DMS53 treated with DMSO at 0.1 percent for 48 hours (cell line): ENCODE measurements at regions not wholly inside any gene's neighbourhood (a gene's known extent, or its start where the extent isn't known, plus 50 kb on each side); places are given as distances from the start of the nearest gene placed in this dataset.
"Not testable (repeated sequence)": the region's sequence is repeated elsewhere in the genome, so short reads cannot be mapped to it uniquely, and the experiment has no call there.

ENCODE experiments used
- DNase-seq: peaks from one replicate; lab custom pipeline; 2025; ENCODE audit not compliant: unreplicated experiment; lab: John Stamatoyannopoulos, UW

DNA sequence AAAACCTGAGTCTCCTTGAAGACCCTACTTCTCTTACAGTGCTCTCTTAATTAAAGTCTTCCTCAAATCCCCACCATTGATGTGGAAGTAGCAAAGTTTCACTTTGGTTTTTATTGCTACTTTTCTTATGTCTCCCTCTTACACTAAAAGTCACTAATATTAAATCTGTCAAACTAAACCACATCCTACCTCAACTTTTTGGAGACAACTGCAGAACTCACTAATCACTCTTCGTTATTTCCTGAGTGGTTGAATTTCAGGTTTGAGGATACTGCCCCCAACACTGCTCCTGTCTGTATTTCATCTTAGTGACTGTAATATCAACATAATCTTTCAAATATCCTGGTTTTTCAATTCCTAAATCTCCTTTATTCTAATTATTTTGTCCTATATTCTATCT is 213.0 kb upstream of the PDE3A start:
- DNase-seq = no peak

DNA sequence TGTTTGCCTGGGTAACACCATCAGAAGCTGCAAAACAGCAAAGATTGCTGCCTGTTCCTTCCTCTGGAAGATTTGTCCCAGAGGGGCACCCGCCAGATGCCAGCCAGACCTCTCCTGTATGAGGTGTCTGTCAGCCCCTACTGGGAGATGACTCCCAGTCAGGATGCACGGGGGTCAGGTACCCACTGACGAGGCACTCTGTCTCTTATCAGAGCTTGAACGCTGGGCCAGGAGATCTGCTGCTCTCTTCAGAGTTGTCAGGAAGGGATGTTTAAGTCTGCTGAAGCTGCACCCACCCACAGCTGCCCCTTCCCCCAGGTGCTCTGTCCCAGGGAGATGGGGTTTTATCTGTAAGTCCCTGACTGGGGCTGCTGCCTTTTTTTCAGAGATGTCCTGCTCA is 207.4 kb upstream of the PDE3A start:
- not testable (repeated sequence) for DNase-seq

DNA sequence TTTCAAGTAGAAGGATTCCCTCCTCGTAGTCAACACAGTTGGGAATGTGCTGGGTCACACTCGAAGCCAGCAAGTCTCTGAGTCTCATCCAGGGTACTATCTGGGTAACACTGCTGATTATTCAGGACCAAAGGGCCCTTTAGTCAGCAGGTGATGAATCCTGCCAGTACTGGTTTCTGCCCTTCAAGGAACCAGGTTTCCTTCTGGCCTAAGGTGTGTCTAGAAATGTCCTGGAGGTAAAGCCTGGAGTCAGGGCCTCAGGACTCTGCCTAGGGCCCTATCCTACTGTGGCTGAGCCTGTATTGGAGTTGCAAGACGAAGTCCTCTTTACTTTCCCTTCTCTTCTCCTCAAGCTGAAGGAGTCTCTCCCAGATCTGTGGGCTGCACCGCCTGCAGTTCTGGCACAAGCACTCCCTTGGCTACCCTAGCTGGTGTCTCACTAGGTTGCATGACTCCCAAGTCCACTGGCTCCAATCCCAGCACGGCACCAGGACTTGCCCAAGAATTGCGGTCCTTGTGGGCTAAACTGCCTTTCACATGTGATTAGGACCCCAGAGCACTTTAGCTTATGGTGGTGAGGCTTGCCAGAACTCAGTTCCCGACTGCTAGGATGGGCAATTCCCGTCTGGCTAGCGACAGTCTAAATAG is 193.7 kb upstream of the PDE3A start:
- no peak for DNase-seq

DNA sequence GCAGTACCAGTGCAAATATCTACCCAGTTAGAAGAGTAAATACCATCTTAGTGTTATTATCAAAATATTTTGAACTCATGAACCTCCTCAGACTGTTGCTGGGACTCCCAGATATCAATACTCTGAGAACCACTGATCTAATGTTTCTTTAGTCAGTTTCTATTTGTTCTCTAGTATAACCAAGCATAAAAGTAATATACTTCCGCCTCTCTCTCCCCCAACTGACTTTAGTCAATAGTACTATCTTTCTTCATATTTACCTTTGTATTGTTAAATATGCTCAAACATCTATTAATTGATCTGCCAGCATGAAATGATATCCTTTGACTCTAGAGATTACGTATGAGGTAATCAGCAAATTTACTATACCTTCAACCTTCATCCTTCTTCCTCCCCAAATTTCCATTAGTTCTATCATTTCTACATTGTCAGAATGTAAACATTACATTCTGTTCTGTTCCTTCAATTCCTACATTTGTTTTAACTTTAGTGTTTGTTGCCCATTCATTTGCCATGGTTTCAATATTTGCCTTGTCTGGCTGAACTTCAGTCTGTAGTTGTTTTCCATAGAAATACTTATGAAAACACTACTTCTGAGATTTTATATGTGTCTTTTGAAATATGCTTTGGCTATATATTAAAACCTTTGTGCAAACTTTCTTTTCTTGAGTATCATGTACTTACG is 192.5 kb upstream of the PDE3A start:
- no peak for DNase-seq

DNA sequence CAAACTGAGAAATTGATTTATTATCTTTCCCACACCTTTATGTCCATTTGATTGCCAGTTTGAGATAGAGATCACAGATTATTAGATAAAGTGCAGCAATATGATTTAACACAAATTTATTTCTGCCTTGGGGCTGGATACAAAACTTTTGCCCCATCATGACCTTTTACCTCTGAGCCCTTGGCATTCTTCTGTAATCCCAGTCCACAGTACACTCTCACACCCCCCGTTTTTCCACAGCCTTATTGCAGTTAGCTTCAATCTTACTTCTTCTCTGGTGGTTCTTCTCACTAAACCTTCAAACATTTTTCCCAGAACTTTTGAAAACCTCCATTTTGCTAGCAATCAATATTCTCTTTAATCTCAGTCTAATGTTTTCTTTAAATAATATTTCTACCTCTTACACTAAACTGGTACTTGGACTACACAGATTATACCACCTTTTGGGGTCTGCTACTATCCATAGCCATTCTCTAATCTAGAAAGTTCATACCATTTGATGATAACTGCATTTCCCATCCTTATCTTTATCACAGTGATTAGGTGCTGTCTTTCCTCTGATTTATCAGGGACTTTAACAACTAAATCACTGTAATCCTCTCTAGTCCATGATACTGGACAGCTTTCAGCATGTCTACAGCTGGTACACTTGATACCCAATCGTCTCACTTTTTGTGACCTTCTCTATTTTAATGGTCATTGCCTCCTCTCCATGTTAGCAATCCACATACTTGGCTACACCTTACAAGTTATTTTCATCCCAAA is 186.7 kb upstream of the PDE3A start:
- no peak for DNase-seq

DNA sequence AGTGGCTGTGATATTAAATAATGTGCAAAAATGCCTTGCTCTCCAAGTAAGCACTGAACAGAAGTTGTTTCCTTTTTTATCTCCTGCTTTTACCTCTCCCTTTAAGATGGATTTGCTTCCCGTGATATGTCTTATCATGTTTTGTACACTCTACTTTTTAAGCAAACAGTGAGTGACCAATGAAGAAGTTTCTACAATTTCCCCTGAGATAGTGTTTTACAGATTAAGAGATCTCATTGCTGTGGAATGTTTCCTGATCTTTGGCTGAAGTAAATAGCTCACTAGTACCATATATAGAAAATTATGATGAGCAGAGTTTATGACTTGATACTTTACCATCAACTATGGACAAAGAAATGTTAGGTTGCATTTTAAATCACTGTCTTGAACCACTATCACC is 184.8 kb upstream of the PDE3A start:
- DNase-seq = no peak

DNA sequence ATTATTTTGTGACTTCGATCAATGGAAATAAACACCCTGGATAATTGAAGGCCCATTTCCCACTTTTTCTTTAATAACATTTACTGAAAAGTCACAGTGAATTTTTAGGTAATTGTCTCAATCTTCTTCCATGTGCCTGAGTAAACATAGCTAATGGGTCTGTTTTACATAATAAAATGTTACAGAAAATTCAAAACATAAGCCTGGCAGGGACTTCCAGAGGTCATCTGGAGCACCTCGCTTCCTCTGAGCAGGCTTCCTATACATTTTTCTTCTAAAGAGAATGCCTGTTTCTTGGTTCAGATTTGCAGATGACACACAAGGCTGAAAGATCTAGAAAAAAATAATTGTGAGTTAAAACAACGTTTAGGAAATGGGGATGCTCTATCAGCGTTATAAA is 183.8 kb upstream of the PDE3A start:
- DNase-seq = no peak

DNA sequence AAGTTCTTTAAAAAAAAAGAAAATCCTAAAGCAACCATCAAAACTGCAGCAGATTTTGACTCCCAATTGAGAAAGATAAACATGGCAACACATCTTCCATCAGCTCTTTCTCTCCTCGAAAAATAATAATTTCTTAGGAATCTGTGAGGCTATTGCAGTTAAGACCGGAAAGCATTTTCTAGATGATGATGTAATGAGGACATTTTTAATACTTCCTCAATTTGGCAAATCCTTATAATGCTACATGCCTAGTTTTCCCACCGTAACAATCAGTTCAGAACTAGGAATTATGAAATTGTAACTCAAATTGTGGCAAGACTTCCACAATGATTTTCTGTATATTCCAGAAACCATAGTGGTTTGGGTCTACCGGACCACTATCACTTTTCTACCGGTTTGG is 180.9 kb upstream of the PDE3A start:
- no peak for DNase-seq

DNA sequence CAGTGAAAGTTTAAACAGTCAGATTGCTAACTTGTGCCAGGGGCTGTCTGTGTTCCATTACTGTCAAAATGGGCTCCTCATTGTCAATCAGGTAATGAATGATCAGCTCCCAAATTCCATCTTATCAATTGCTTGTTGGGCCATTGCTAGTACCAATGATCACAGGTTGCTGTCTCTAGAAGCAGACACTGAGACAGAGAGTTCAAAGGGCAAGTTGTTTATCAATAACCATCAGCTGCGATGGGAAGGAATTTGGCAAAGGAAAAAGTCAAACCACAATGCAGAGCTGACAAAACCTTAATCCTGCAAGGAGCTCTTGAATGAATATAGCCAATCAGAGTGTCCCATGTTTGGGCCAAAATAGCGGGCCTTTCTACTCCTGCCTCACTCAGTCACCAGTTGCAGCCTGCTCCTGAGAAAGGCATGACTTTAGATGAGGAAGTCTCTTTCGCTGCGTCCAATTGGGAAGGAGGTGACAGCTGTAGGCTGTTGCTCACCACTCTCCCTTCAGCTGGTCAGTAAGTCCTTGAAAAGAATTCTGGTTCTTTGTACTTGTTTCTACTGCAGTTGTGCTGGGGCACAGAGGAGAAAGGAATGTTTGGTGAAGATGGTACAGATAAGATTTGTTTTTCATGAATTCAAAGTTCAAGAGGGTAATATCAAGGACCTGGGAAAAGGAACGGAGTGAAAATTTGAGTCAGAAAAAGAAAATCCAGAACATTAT is 179.2 kb upstream of the PDE3A start:
- no peak for DNase-seq

DNA sequence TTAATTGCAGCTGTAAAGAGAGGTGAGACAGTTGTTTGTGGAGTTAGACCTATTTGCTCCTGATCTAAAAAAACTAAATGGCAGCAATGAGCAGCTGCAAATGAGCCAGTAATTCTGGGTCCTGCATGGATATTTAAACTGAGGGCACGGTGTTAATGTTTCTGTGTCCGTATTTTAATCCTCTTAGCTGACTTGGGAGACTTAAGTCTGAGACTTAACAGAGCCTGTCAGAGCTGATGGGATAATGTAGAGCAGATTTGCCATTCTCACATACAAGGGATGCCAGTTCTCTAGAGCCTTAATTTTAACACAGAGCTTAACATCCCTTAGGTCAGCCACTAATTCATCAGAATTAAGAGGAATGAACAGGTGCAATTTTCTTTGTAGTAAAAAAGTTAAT is 178.6 kb upstream of the PDE3A start:
- DNase-seq = no peak

DNA sequence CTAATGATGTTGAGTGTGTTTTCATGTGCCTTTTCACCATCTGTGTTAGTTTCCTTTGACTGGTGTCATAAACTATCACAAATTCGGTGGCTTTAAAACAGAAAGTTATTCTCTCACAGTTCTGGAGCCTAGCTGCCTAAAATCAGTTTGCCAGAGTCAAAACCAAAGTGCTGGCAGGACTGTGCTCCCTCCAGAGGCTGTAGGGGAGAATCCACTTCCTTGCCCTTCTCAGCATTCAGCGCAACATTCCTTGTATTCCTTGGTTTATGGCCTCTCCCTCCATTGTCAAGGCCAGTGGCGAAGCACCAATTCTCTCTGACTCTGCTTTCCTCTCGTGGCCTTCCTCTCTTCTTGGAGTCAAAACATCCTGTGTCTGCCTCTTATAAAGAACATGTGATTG is 174.2 kb upstream of the PDE3A start:
- DNase-seq = no peak

DNA sequence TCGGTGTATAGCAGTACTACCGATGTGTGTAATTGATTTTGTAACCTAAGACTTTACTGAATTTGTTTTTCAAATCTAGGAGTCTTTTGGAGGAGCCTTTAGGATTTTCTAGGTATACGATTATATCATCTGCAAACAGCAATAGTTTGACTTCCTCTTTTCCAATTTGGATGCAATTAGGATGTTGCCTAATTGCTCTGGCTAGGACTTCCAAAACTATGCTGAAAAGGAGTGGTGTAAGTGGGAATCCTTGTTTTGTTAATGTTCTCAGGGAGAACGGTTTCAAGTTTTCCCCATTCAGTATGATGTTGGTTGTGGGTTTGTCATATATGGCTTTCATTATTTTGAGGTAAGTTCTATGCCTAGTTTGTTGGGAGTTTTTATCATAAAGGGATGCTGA is 171.6 kb upstream of the PDE3A start:
- no peak for DNase-seq

DNA sequence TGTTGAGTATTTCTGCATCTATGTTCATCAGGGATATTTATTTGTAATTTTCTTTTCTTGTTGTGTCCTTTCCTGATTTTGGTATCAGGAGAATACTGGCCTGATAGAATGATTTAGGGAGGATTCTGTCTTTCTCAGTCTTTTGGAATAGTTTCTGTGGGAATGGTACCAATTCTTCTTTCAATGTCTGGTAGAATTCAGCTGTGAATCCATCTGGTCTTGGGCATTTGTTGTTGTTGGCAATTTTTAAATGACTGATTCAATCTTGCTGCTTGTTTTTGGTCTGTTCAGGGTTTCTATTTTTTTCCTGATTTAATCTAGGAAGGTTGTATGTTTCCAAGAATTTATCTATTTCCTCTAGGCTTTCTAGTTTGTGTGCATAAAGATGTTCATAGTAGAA is 170.9 kb upstream of the PDE3A start:
- DNase-seq = no peak

DNA sequence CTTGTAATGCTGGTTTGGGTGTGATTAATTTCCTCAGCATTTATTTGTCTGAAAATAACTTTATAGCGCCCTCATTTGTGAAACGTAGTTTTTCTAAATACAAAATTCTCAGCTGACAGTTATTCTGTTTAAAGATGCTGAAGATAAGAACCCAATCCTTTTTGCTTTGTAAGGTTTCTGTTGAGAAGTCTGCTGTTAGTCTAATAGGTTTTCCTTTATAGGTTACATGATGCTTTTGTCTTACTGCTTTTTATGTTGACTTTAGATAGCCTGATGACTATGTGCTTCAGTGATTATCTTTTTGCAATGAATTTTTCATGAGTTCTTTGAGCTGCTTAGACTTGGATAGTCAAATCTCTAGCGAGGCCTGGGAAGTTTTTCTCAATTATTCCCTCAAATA is 168.6 kb upstream of the PDE3A start:
- DNase-seq = no peak

DNA sequence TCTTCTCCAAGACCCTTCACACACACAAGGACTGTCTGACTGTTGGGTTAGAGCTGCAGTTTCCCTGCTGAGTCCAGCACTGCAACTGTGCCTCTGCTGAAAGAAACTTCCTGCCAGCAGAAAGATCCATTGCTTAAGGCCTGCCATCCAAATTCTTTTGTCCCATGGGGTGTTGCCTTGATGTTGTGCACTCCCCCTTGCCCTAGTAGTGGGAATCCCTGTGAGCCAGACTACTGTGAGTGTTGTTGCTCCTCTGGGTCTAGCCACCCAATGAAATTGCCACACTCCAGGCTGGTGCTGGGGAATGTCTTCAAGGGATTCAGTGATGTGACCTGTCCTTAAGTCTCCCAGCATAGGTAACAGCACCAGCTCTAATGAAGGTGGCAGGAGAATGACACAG is 166.6 kb upstream of the PDE3A start:
- DNase-seq = no peak

DNA sequence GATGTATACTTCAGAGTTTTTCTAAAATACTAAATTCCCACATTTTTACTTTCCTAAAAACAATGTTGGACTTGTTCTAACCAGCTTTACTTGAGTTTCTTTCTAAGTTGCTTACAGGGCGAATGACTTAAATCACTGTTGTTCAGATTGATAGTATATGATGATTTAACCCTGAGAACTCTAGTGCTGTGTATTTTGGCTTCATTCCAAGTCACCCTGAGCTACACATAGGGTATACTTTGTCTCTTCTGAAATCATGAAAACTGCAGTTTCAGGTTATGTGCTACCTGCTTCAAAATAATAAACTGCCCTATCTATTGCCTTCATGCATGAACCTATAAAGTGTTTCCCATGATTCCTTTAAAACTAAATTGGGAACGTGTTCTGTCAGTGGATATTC is 162.5 kb upstream of the PDE3A start:
- no peak for DNase-seq

DNA sequence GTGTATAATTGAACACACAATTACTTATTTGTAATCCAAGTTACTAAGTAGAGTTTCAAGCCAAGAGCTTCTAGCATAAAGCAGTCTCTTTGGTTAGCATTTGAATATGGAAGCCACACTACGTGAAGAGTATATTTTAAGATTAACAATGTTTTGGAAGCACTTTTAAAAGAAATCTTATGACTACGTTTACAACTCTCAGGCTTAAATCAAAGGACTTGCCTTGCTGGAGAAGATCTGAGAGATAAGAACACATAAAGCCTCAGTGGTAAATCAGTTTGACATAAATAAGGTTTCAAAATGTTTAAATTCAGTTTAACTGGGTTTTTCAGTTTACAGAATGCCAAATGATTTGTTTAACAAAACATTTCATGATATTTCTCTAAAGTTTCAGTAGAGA is 161.9 kb upstream of the PDE3A start:
- no peak for DNase-seq

DNA sequence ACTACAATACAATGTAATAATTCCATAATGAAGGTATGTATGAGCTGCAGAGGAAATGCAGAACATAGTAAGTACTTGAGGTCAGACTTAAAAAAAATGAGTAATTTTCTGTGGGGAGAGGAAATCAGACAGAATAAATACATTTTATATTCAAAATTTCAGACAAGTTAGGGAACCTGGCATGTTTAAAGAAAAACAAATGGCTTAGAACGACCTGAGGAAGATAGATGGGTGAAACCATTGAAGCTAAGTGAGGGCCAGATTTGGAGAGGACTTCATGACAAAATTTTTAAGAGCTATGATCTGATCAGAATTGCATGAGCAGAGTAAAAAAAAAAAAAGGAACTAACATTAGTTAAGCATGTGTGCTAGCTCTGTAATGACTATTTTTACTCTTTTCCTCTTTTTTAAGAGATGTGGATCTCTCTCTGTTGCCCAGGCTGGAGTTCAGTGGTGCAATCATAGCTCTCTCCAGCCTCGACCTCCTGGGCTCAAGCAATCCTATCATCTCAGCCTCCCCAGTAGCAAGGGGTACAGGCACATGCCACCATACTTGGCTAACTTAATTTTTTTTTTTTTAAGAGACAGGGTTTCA is 157.6 kb upstream of the PDE3A start:
- DNase-seq = no peak

DNA sequence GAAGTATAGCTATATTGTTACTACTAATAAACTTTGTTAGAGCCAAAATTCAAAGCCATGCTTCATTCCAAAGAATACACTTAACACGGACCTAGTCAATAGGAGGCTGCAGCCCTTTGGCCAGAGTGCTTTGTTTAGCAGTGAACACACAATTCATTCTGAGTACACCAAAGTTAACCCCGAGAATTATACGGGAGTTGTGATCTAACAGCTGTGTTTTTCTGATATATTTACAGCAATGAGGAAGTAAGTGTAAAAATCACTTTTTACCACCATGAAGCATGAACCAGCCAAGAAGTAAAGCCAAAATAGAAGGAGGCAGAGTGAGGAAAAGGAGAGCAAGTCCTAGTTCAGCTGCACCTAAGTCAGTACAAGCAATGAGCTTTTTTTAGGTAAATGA is 156.8 kb upstream of the PDE3A start:
- DNase-seq = no peak

DNA sequence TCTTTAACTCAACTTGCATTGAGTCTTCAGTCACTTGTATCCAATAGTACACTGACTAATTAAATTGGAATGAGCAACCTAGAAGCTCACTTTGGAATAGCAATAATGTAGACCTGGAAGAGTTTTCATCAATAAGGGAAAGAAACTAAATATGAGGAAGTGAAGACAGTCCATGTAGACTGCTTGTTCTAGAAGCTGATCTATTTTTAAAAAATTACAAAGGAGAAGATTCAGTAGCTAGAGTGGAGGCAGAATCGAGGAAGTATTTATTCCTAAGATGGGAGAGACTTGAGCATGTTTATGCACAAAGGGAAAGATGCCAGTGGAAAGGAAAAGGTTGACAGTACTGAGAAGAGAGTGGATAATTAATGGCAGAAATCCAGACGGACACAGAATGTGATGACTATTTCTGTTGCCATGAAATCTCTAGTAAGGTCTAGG is 156.3 kb upstream of the PDE3A start:
- DNase-seq = no peak
